DND-41 (cell line): ENCODE measurements at regions not wholly inside any gene's neighbourhood (a gene's known extent, or its start where the extent isn't known, plus 50 kb on each side); places are given as distances from the start of the nearest gene placed in this dataset.

ENCODE experiments used
- ATAC-seq: fragments of 200-7000 bp; cut with Tn5 transposase; 3 replicates; pipeline ENCODE4 v1.9.1; 2021; ENCODE audit warnings: low read depth; ENCODE audit not compliant: insufficient read depth
- DNase-seq: peaks from one replicate; pipeline ENCODE4 v3.0.0-alpha.2; 2020
- H2AFZ ChIP-seq: 2 replicates; pipeline ENCODE4 v1.6.0; 2012; ENCODE audit warnings: low read depth, low read length
- H3K27ac ChIP-seq: 2 replicates; pipeline ENCODE4 v1.5.1; 2012; ENCODE audit warnings: low read length, inconsistent platforms
- H3K27me3 ChIP-seq: fragments of 200-600 bp; sonication (generic); 2 replicates; pipeline ENCODE4 v1.6.0; 2012; ENCODE audit warnings: low read length, mild to moderate bottlenecking, inconsistent platforms; ENCODE audit not compliant: insufficient read depth, poor library complexity
- H3K36me3 ChIP-seq: 2 replicates; pipeline ENCODE4 v1.5.1; 2012; ENCODE audit warnings: low read length, inconsistent platforms; ENCODE audit not compliant: insufficient read depth
- H3K4me1 ChIP-seq: 2 replicates; pipeline ENCODE4 v1.5.1; 2012; ENCODE audit warnings: mild to moderate bottlenecking, low read length; ENCODE audit not compliant: insufficient read depth
- H3K4me2 ChIP-seq: 2 replicates; pipeline ENCODE4 v1.6.0; 2012; ENCODE audit warnings: mild to moderate bottlenecking, moderate library complexity, low read length, inconsistent platforms; ENCODE audit not compliant: insufficient read depth
- H3K4me3 ChIP-seq, 2 experiments: fragments of 200-600 bp in 1 of 2; shearing (Covaris generic) in 1 of 2; 2 replicates each; pipeline ENCODE4 v1.5.1; 2012 to 2016; ENCODE audit warnings: inconsistent platforms in 2 of 2, low read length in 2 of 2, mild to moderate bottlenecking in 2 of 2, low read depth in 1 of 2, moderate library complexity in 1 of 2
- H3K79me2 ChIP-seq: 2 replicates; pipeline ENCODE4 v1.6.0; 2012; ENCODE audit warnings: low read length, inconsistent platforms; ENCODE audit not compliant: insufficient read depth
- H3K9ac ChIP-seq: 2 replicates; pipeline ENCODE4 v1.6.0; 2012; ENCODE audit warnings: low read depth, mild to moderate bottlenecking, inconsistent platforms, low read length, moderate library complexity
- H3K9me3 ChIP-seq: 2 replicates; pipeline ENCODE4 v1.5.1; 2012; ENCODE audit warnings: low read length, moderate library complexity, mild to moderate bottlenecking, inconsistent platforms; ENCODE audit not compliant: insufficient read depth, severe bottlenecking
- H4K20me1 ChIP-seq: 2 replicates; pipeline ENCODE4 v1.6.0; 2012; ENCODE audit warnings: low read length; ENCODE audit not compliant: insufficient read depth
- EZH2 ChIP-seq: IDR thresholded peaks from 3 replicates; pipeline ENCODE4 v1.6.1; 2012; ENCODE audit warnings: borderline replicate concordance, low read depth, mild to moderate bottlenecking, moderate library complexity, low read length, inconsistent platforms; ENCODE audit not compliant: severe bottlenecking
- TF ChIP-seq, protein P1 (sequence below): IDR thresholded peaks from 2 replicates; pipeline ENCODE4 v1.5.1; 2012; ENCODE audit warnings: borderline replicate concordance, low read length, moderate library complexity, mild to moderate bottlenecking; ENCODE audit not compliant: poor library complexity, severe bottlenecking; ENCODE audit errors: extremely low read depth

DNA sequence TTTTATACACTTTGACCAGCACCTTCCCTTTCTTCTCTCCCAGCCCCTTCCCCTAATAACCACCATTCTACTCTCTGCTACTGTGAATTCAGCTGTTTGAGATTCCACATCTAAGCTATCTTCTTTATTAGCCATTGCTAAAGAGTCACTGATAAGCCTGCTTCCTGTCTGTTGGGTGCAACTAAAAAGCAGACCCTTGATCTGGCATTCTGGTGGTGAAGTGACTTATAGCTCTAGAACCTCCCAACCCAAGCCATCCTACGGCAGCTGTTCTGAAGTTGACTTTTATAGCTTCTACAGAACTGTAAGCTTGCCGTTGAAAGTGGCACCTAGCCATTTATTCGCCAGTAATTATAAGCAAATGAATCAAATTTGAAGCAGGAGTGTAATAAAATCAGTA lies 105.6 kb downstream of the AHR start:
- Histone ChIP-seq H3K27me3 (no peaks in the 10 kb centered on the region), H3K36me3 (no peaks in the 10 kb centered on the region), H2AFZ (no peak overlapping the region), H3K9me3 (no peaks in the 10 kb centered on the region), H4K20me1 (no peaks in the 10 kb centered on the region), H3K27ac (no peak overlapping the region), H3K4me1 (no peaks in the 10 kb centered on the region), H3K4me2 (no peak overlapping the region), H3K79me2 (no peaks in the 10 kb centered on the region), H3K4me3 (no peak overlapping the region), H3K9ac (no peak overlapping the region)
- ATAC-seq (peak; percentile 72), DNase-seq (peak; percentile 6)
- TF ChIP-seq, protein P1, sequence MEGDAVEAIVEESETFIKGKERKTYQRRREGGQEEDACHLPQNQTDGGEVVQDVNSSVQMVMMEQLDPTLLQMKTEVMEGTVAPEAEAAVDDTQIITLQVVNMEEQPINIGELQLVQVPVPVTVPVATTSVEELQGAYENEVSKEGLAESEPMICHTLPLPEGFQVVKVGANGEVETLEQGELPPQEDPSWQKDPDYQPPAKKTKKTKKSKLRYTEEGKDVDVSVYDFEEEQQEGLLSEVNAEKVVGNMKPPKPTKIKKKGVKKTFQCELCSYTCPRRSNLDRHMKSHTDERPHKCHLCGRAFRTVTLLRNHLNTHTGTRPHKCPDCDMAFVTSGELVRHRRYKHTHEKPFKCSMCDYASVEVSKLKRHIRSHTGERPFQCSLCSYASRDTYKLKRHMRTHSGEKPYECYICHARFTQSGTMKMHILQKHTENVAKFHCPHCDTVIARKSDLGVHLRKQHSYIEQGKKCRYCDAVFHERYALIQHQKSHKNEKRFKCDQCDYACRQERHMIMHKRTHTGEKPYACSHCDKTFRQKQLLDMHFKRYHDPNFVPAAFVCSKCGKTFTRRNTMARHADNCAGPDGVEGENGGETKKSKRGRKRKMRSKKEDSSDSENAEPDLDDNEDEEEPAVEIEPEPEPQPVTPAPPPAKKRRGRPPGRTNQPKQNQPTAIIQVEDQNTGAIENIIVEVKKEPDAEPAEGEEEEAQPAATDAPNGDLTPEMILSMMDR, result no peak
- no peak for TF ChIP-seq EZH2

DNA sequence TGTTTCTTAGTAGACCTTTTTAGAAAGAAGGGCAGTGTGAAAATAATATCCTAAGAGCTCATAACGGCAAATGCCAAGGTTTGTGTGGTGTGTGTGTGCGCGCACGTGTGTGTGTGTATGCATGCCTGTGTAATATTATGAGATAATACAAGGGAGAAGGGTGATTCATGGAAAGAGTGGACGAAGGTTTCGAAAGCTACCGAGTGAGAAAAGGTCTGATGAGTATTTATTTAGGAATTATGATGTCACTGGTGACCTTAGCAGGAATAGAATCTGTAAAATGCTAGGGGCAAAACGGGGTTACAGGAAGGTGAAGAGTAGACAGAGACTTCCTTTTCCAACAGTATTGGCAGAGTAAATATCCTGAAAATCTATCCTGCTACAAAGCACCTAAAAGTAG lies 107.3 kb downstream of the AHR start:
- no peak overlapping the region for H2AFZ ChIP-seq

DNA sequence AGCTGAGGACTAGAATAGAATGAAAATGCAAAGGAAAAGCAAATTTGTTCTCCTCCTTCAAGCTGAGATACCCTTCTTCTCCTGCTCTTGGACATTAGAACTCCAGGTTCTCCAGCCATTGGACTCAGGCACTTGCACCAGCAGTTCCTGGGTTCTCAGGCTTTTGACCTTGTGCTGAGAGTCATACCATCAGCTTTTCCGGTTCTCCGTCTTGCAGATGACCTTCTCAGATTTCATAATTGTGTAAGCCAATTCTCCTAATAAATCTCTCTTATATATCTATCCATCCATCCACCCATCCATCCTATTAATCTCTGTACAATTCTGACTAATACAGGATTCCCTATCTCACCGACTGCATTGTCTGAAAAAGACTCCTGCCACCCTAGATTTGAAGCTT lies 108.3 kb downstream of the AHR start:
- no peak for ATAC-seq
- no peak overlapping the region for H3K9ac ChIP-seq
- H3K27ac ChIP-seq, result no peak overlapping the region
- H3K79me2 ChIP-seq, result no peaks in the 10 kb centered on the region
- H3K4me3 ChIP-seq, result no peak overlapping the region
- TF ChIP-seq, protein P1, result no peak
- TF ChIP-seq EZH2, result no peak
- no peak overlapping the region for H2AFZ ChIP-seq
- H3K27me3 ChIP-seq, result no peaks in the 10 kb centered on the region
- no peaks in the 10 kb centered on the region for H3K4me1 ChIP-seq
- H3K4me2 ChIP-seq, result no peak overlapping the region
- no peak for DNase-seq
- H4K20me1 ChIP-seq, result no peaks in the 10 kb centered on the region
- H3K36me3 ChIP-seq, result no peaks in the 10 kb centered on the region
- H3K9me3 ChIP-seq, result no peaks in the 10 kb centered on the region

More for the DNA sequence above, 107.3 kb downstream of the AHR start:
- Histone ChIP-seq H3K4me2 (no peak overlapping the region), H3K27ac (no peak overlapping the region), H3K79me2 (no peaks in the 10 kb centered on the region), H3K36me3 (no peaks in the 10 kb centered on the region), H3K4me3 (no peak overlapping the region), H3K27me3 (no peaks in the 10 kb centered on the region), H3K9me3 (no peaks in the 10 kb centered on the region), H4K20me1 (no peaks in the 10 kb centered on the region), H3K9ac (no peak overlapping the region), H3K4me1 (no peaks in the 10 kb centered on the region)
- TF ChIP-seq, protein P1, result no peak
- TF ChIP-seq EZH2, result no peak
- ATAC-seq (no peak), DNase-seq (no peak)

DNA sequence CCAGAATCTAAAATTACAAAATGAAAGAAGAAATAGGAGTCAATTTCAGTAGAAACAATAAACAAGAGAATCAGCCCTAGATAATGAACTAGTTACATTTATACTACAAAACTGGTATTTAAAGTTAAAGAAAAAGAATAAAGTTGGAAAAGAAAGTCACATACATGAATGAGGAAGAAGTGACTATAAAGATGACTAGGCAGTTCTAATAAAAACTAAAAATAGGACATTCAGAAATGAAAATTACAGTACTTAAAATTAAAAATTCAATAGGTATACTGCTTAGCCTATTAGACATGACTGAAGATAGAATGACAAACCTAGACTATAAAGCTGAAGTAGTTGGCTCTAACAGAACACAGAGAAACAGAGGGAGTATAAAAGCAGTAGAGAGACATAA lies 108.8 kb downstream of the AHR start:
- Histone ChIP-seq H3K27ac (no peak overlapping the region), H3K79me2 (no peaks in the 10 kb centered on the region), H3K36me3 (no peaks in the 10 kb centered on the region), H3K9ac (no peak overlapping the region), H2AFZ (no peak overlapping the region), H3K27me3 (no peaks in the 10 kb centered on the region), H3K4me2 (no peak overlapping the region), H3K9me3 (no peaks in the 10 kb centered on the region), H3K4me1 (no peaks in the 10 kb centered on the region), H4K20me1 (no peaks in the 10 kb centered on the region), H3K4me3 (no peak overlapping the region)
- ATAC-seq (no peak), DNase-seq (no peak)
- TF ChIP-seq, protein P1, result no peak
- no peak for TF ChIP-seq EZH2
